ENCODE measurements at regions not wholly inside any gene's neighbourhood (a gene's known extent, or its start where the extent isn't known, plus 50 kb on each side); places are given as distances from the start of the nearest gene placed in this dataset.
"Not testable (repeated sequence)": the region's sequence is repeated elsewhere in the genome, so short reads cannot be mapped to it uniquely, and the experiment has no call there.

DNA sequence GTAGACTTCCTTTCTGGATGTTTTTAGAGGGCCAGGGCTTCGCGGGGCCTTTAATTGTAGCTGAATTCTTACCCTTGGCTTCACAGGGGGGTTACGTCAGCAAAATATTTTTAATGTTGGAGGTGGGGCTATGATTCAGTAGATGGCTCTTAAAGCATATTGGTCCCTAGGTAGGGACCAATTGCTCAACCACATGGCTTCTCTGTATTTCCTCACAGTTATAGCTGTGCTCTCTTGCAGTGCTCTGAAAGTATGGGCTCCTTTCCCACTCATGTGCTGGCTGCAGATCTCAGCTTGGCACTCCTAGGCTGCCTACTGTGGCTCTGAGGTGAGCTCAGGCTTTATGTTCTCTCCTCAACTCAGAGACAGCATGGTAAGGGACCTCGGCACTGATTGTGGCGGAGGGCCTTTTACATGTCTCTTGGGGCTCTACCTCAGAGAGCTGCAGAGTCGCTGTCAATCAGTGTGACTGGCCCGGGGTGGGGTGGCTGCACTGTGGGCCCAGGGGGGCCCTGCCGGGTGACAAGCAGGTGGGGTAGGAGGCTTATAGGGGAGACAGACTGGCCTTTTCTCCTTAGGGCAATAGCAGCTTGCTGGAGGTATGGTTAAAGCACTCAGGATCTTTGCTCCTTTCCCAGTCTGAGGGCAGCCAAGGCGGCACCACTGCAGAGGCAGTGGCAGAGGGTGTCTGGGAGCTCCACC lies 318.0 kb downstream of the DOK5 start:
- TF ChIP-seq ZFX (IDR thresholded peaks at IDR 0.05; ENCODE audit: borderline replicate concordance): no peak
- TF ChIP-seq, protein P1, sequence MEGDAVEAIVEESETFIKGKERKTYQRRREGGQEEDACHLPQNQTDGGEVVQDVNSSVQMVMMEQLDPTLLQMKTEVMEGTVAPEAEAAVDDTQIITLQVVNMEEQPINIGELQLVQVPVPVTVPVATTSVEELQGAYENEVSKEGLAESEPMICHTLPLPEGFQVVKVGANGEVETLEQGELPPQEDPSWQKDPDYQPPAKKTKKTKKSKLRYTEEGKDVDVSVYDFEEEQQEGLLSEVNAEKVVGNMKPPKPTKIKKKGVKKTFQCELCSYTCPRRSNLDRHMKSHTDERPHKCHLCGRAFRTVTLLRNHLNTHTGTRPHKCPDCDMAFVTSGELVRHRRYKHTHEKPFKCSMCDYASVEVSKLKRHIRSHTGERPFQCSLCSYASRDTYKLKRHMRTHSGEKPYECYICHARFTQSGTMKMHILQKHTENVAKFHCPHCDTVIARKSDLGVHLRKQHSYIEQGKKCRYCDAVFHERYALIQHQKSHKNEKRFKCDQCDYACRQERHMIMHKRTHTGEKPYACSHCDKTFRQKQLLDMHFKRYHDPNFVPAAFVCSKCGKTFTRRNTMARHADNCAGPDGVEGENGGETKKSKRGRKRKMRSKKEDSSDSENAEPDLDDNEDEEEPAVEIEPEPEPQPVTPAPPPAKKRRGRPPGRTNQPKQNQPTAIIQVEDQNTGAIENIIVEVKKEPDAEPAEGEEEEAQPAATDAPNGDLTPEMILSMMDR (IDR thresholded peaks at IDR 0.05): no peak
- no peak overlapping the region for H3K27ac ChIP-seq

DNA sequence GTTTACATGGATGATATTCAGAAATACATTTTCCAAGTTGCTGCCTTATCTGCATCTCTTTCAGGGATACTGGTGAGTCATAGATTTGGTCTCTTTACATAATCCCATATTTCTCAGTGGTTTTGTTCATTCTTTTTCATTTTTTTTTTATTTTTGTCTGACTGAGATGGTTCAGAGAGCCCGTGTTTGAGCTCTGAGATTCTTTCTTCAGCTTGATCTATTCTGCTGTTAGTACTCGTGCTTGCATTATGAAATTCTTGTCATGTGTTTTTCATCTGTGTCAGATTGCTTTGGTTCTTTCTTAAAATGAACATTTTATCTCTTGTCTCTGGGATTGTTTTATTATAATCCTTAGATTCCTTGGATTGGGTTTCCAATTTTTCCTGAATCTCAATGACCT lies 317.3 kb downstream of the DOK5 start:
- TF ChIP-seq ZFX (IDR thresholded peaks at IDR 0.05; ENCODE audit: borderline replicate concordance): no peak
- TF ChIP-seq, protein P1 (IDR thresholded peaks at IDR 0.05): no peak
- no peak overlapping the region for H3K27ac ChIP-seq

- H3K27ac ChIP-seq: not testable (repeated sequence)
Observed at GRCh38 chr20:54788260-54788659, 312.9 kb downstream of the DOK5 start.

- H3K27ac ChIP-seq: not testable (repeated sequence)
Observed at GRCh38 chr20:54782758-54783157, 307.4 kb downstream of the DOK5 start.

GRCh38 chr20:54774426-54774825 lies 299.0 kb downstream of the DOK5 start:
- no peak for TF ChIP-seq ZFX (IDR thresholded peaks at IDR 0.05; ENCODE audit: borderline replicate concordance)
- TF ChIP-seq, protein P1 (IDR thresholded peaks at IDR 0.05): no peak
- H3K27ac ChIP-seq: no peak overlapping the region

- no peak overlapping the region for H3K27ac ChIP-seq
- no peak for TF ChIP-seq ZFX (IDR thresholded peaks at IDR 0.05; ENCODE audit: borderline replicate concordance)
- TF ChIP-seq, protein P1 (IDR thresholded peaks at IDR 0.05): no peak
Observed at GRCh38 chr20:54773643-54774000, 298.2 kb downstream of the DOK5 start.

- TF ChIP-seq, protein P1 (IDR thresholded peaks at IDR 0.05): no peak
- no peak for TF ChIP-seq ZFX (IDR thresholded peaks at IDR 0.05; ENCODE audit: borderline replicate concordance)
- H3K27ac ChIP-seq: no peak overlapping the region
Observed at GRCh38 chr20:54772893-54773642, 297.7 kb downstream of the DOK5 start.

DNA sequence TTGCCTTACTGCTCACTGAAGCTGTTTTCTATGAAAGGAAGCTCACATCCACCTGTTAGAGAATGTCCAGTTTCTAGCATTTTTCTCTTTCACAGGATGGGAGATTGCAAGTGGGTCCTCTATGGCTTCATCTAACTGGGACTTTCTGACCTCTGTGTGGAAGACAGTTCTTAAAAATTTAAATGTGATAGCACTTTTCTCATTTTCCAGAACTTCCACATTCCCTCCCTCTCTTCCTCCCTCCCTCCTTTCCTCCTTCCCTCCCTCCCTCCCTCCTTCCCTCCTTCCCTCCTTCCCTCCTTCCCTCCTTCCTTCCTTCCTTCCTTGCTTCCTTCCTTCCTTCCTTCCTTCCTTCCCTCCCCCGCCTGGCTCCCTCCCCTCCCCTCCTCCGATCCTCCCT lies 291.1 kb downstream of the DOK5 start:
- TF ChIP-seq, protein P1 (IDR thresholded peaks at IDR 0.05): no peak
- TF ChIP-seq ZFX (IDR thresholded peaks at IDR 0.05; ENCODE audit: borderline replicate concordance): no peak
- H3K27ac ChIP-seq: no peak overlapping the region
